HG03060 (cell line): ENCODE measurements at regions not wholly inside any gene's neighbourhood (a gene's known extent, or its start where the extent isn't known, plus 50 kb on each side); places are given as distances from the start of the nearest gene placed in this dataset.

Experiments used
- ATAC-seq: cut with Tn5 transposase; IDR thresholded peaks from one replicate; pipeline ENCODE4 v1.9.1; 2021; ENCODE audit warnings: low read depth, moderate number of reproducible peaks; ENCODE audit not compliant: unreplicated experiment

GRCh38 chr11:116488836-116489389, 283.9 kb downstream of the BUD13 start:
- no peak for ATAC-seq

GRCh38 chr11:116485425-116485824, 287.4 kb downstream of the BUD13 start:
- ATAC-seq, result no peak

GRCh38 chr11:116482716-116483115, 290.1 kb downstream of the BUD13 start:
- no peak for ATAC-seq

- no peak for ATAC-seq
Observed at GRCh38 chr11:116481126-116481675, 291.6 kb downstream of the BUD13 start.

GRCh38 chr11:116478669-116479668, 293.8 kb downstream of the BUD13 start:
- no peak for ATAC-seq

GRCh38 chr11:116478205-116478604, 294.6 kb downstream of the BUD13 start:
- no peak for ATAC-seq

- no peak for ATAC-seq
Observed at GRCh38 chr11:116473790-116474346, 298.9 kb downstream of the BUD13 start.

- ATAC-seq, result no peak
Observed at GRCh38 chr11:116473206-116473769, 299.5 kb downstream of the BUD13 start.

- ATAC-seq, result no peak
Observed at GRCh38 chr11:116472651-116473050, 300.1 kb downstream of the BUD13 start.

- no peak for ATAC-seq
Observed at GRCh38 chr11:116471608-116472256, 301.1 kb downstream of the BUD13 start.

GRCh38 chr11:116468699-116469098, 304.1 kb downstream of the BUD13 start:
- ATAC-seq, result no peak

GRCh38 chr11:116467823-116468222, 305.0 kb downstream of the BUD13 start:
- no peak for ATAC-seq

GRCh38 chr11:116466801-116467200, 306.0 kb downstream of the BUD13 start:
- no peak for ATAC-seq

- no peak for ATAC-seq
Observed at GRCh38 chr11:116466191-116466590, 306.6 kb downstream of the BUD13 start.

- no peak for ATAC-seq
Observed at GRCh38 chr11:116465056-116465455, 307.7 kb downstream of the BUD13 start.

GRCh38 chr11:116461789-116462188, 311.0 kb downstream of the BUD13 start:
- ATAC-seq, result no peak

GRCh38 chr11:116460156-116460920, 312.4 kb downstream of the BUD13 start:
- no peak for ATAC-seq

- no peak for ATAC-seq
Observed at GRCh38 chr11:116459185-116460045, 313.4 kb downstream of the BUD13 start.

GRCh38 chr11:116458546-116458945, 314.2 kb downstream of the BUD13 start:
- ATAC-seq, result no peak
